ENCODE measurements at regions not wholly inside any gene's neighbourhood (a gene's known extent, or its start where the extent isn't known, plus 50 kb on each side); places are given as distances from the start of the nearest gene placed in this dataset.

GRCh38 chr4:156021298-156021697 is 67.6 kb upstream of the CTSO start:
- no peak for TF ChIP-seq EP300 (IDR thresholded peaks at IDR 0.05; ENCODE audit: borderline replicate concordance)
- TF ChIP-seq TAF1 (IDR thresholded peaks at IDR 0.05; ENCODE audit: low read depth) = no peak
- TF ChIP-seq CREB1 (IDR thresholded peaks at IDR 0.05; ENCODE audit: low read depth) = no peak

Measured in Ishikawa (cell line).